GM12878 (cell line): ENCODE measurements at regions not wholly inside any gene's neighbourhood (a gene's known extent, or its start where the extent isn't known, plus 50 kb on each side); places are given as distances from the start of the nearest gene placed in this dataset.

Experiments
- ATAC-seq: fragments of 200-7000 bp; cut with Tn5 transposase; 3 replicates; pipeline ENCODE4 v1.9.1; 2020; ENCODE audit warnings: mild to moderate bottlenecking, moderate library complexity
- BruUV-seq: library from RNA; stranded (reverse); fragments of 400-500 nt; replicated peaks from 2 replicates; lab custom pipeline; 2021; lab: Mats Ljungman, UMichigan
- CTCF ChIA-PET: fragments of 300-600 bp; sonication (Branson Sonifier 250); formaldehyde crosslinking; extraction: SDS; loops from one replicate; lab custom pipeline; 2021; ENCODE audit warnings: inconsistent platforms; lab: Yijun Ruan, JAX
- POLR2A ChIA-PET: fragments of 350-600 bp; formaldehyde crosslinking; extraction: SDS; loops from one replicate; lab custom pipeline; 2021; ENCODE audit warnings: inconsistent platforms; lab: Charles Lee
- RAD21 ChIA-PET: fragments of 300-600 bp; sonication (Branson Sonifier 250); formaldehyde crosslinking; loops from one replicate; lab custom pipeline; 2023; ENCODE audit warnings: antibody characterized with exemption; ENCODE audit not compliant: unreplicated experiment; lab: Charles Lee
- SMC1A ChIA-PET: fragments of 300-600 bp; sonication (Branson Sonifier 250); formaldehyde crosslinking; loops from one replicate; lab custom pipeline; 2023; ENCODE audit not compliant: unreplicated experiment, uncharacterized antibody; lab: Charles Lee
- DNase-seq: peaks from one replicate; pipeline ENCODE4 v3.0.0-alpha.2; 2011; ENCODE audit warnings: low read depth, low spot score
- FAIRE-seq: peaks from 3 replicates; lab custom pipeline; 2011; peaks lifted over from hg19 to GRCh38; lab: Jason Lieb, UNC
- H2AFZ ChIP-seq: 2 replicates; pipeline ENCODE4 v1.6.0; 2011; ENCODE audit warnings: low read depth, low read length, control low read depth; ENCODE audit not compliant: control insufficient read depth
- H3K27ac ChIP-seq: 2 replicates; pipeline ENCODE4 v1.5.1; 2011; ENCODE audit warnings: control low read depth; ENCODE audit not compliant: control insufficient read depth, insufficient read depth
- H3K27me3 ChIP-seq, 2 experiments: replicated peaks in 1 of 2; 2 replicates each; pipeline versions ENCODE4 v1.6.0 to v1.6.1; 2011; ENCODE audit warnings: low read length in 1 of 2; ENCODE audit not compliant: control insufficient read depth in 2 of 2, insufficient read depth in 2 of 2
- H3K36me3 ChIP-seq, 2 experiments: 2 replicates each; pipeline ENCODE4 v1.5.1; 2011; ENCODE audit warnings: low read length in 1 of 2; ENCODE audit not compliant: control insufficient read depth in 2 of 2, insufficient read depth in 2 of 2
- H3K4me1 ChIP-seq: 2 replicates; pipeline ENCODE4 v1.6.1; 2011; ENCODE audit warnings: mild to moderate bottlenecking, low read length, moderate library complexity, mixed read lengths; ENCODE audit not compliant: control insufficient read depth, insufficient read depth
- H3K4me2 ChIP-seq: 2 replicates; pipeline ENCODE4 v1.6.0; 2011; ENCODE audit warnings: control low read depth; ENCODE audit not compliant: control insufficient read depth, insufficient read depth
- H3K4me3 ChIP-seq: fragments of 200-600 bp; sonication (generic); 2 replicates; pipeline ENCODE4 v1.5.1; 2016
- H3K79me2 ChIP-seq: 2 replicates; pipeline ENCODE4 v1.6.0; 2011; ENCODE audit warnings: low read length; ENCODE audit not compliant: control insufficient read depth, insufficient read depth
- H3K9ac ChIP-seq: 2 replicates; pipeline ENCODE4 v1.8.0; 2011; ENCODE audit warnings: low read length, control low read depth, mixed read lengths; ENCODE audit not compliant: control insufficient read depth, insufficient read depth
- H3K9me3 ChIP-seq: replicated peaks from 3 replicates; pipeline ENCODE4 v1.5.1; 2011; ENCODE audit warnings: mild to moderate bottlenecking, low read length; ENCODE audit not compliant: control insufficient read depth, insufficient read depth
- H4K20me1 ChIP-seq: 2 replicates; pipeline ENCODE4 v1.6.0; 2011; ENCODE audit not compliant: control insufficient read depth, insufficient read depth
- BACH1 ChIP-seq: fragments of 450-650 bp; IDR thresholded peaks from 2 replicates; pipeline ENCODE4 v1.6.1; 2017; ENCODE audit warnings: mild to moderate bottlenecking, borderline replicate concordance
- DPF2 ChIP-seq: fragments of 450-650 bp; IDR thresholded peaks from 2 replicates; pipeline ENCODE4 v1.6.1; 2017; ENCODE audit warnings: mild to moderate bottlenecking
- ESRRA ChIP-seq: IDR thresholded peaks from 2 replicates; pipeline ENCODE4 v1.6.1; 2012; ENCODE audit warnings: mild to moderate bottlenecking, low read length, improper control_type of control experiment
- KLF5 ChIP-seq: fragments of 450-650 bp; IDR thresholded peaks from 2 replicates; pipeline ENCODE4 v1.6.1; 2014; ENCODE audit warnings: mild to moderate bottlenecking; ENCODE audit not compliant: partially characterized antibody
- MTA2 ChIP-seq: fragments of 450-650 bp; IDR thresholded peaks from 2 replicates; pipeline ENCODE4 v1.6.1; 2016; ENCODE audit warnings: low read depth, mild to moderate bottlenecking, moderate library complexity
- NFXL1 ChIP-seq: fragments of 450-650 bp; IDR thresholded peaks from 2 replicates; pipeline ENCODE4 v1.6.1; 2017; ENCODE audit warnings: antibody characterized with exemption, mild to moderate bottlenecking, borderline replicate concordance
- PML ChIP-seq: IDR thresholded peaks from 2 replicates; pipeline ENCODE4 v1.6.1; 2012; ENCODE audit warnings: low read length, inconsistent platforms
- RAD51 ChIP-seq: fragments of 450-650 bp; IDR thresholded peaks from 2 replicates; pipeline ENCODE4 v1.6.1; 2016; ENCODE audit warnings: moderate library complexity, mild to moderate bottlenecking, inconsistent platforms
- SMAD5 ChIP-seq: IDR thresholded peaks from 2 replicates; pipeline ENCODE4 v1.6.1; 2016; ENCODE audit warnings: antibody characterized with exemption, low read depth
- SMARCA5 ChIP-seq: fragments of 450-650 bp; IDR thresholded peaks from 2 replicates; pipeline ENCODE4 v1.6.1; 2017; ENCODE audit warnings: mild to moderate bottlenecking
- STAT1 ChIP-seq: fragments of 450-650 bp; conservative IDR thresholded peaks from 2 replicates; pipeline ENCODE4 v1.6.1; 2014; ENCODE audit warnings: antibody characterized with exemption, mild to moderate bottlenecking
- TCF3 ChIP-seq: IDR thresholded peaks from 2 replicates; pipeline ENCODE4 v1.6.1; 2012; ENCODE audit warnings: low read depth, mild to moderate bottlenecking, low read length, borderline replicate concordance; ENCODE audit not compliant: insufficient read depth
- WGBS: methylation state at CpG from one replicate; pipeline ENCODE4 v1.1.6; 2016; ENCODE audit warnings: low lambda C conversion rate; ENCODE audit not compliant: insufficient replicate concordance, insufficient coverage; ENCODE audit errors: missing lambda C conversion rate; 5-methylcytosine and 5-hydroxymethylcytosine counted together
- in situ Hi-C: fragments of 300-500 bp; cut with MboI; formaldehyde crosslinking; loops from 9 replicates; pipeline ENCODE4 v1.14.3; 2018; ENCODE audit warnings: mixed read lengths
- intact Hi-C: fragments of 100-400 bp; cut with micrococcal nuclease; formaldehyde crosslinking; loops from one replicate; pipeline ENCODE4 v1.14.2; 2022; ENCODE audit not compliant: unreplicated experiment
- TF ChIP-seq, protein P1 (sequence below): IDR thresholded peaks from 2 replicates; pipeline ENCODE4 v1.6.1; 2012; ENCODE audit warnings: low read length, inconsistent platforms
- TF ChIP-seq, protein P2 (sequence below): IDR thresholded peaks from 2 replicates; pipeline ENCODE4 v1.6.1; 2011; ENCODE audit warnings: mild to moderate bottlenecking, low read depth, low read length, moderate library complexity; ENCODE audit not compliant: insufficient replicate concordance
- TF ChIP-seq, protein P3 (sequence below): fragments of 450-650 bp; IDR thresholded peaks from 2 replicates; pipeline ENCODE4 v1.6.1; 2017; ENCODE audit warnings: mild to moderate bottlenecking, low read depth, inconsistent platforms; ENCODE audit not compliant: poor library complexity, severe bottlenecking

DNA sequence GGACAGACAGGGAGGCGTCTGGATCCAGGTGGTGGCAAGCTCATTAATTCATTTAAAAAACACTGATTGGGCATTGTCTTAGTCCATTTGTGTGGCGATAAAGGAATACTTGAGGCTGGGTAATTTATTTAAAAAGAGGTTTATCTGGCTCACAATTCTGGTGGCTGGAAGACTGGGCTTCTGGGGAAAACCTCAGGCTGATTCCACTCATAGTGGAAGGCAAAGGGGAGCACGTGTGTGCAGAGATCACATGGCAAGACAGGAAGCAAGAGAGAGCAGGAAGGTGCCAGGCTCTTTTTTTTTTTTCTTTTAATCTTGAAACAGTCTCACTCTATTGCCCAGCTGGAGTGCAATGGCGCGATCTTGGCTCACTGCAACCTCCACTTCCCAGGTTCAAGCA is 100.2 kb upstream of the METTL14 start:
- ATAC-seq (no peak), DNase-seq (no peak), FAIRE-seq (no peak)
- WGBS: 72% methylated on average over 5 of the region's 5 CpGs
- Histone ChIP-seq H4K20me1 (no peaks in the 10 kb centered on the region), H3K79me2 (no peaks in the 10 kb centered on the region), H3K36me3 (no peaks in the 10 kb centered on the region), H3K27ac (no peak overlapping the region), H3K4me1 (no peaks in the 10 kb centered on the region), H2AFZ (peak overlapping the region; percentile 34; the same call in 1 of the 2 replicates), H3K9me3 (no peaks in the 10 kb centered on the region), H3K9ac (no peak overlapping the region), H3K4me2 (no peak overlapping the region), H3K4me3 (no peak overlapping the region), H3K27me3 (no peaks in the 10 kb centered on the region; a peak in 1 of 4 replicates)
- no peak for TF ChIP-seq PML
- TF ChIP-seq DPF2: no peak
- TF ChIP-seq TCF3: no peak
- TF ChIP-seq BACH1: no peak
- in situ Hi-C loops: loop anchor here (10.0 kb wide), 1 partner anchor 300 kb away; no protein-coding TSS in a partner anchor
- SMC1A ChIA-PET: no interaction called here
- POLR2A ChIA-PET: no interaction called here
- RAD21 ChIA-PET: no interaction called here
- CTCF ChIA-PET: no interaction called here
- intact Hi-C loops: no loop called here
- BruUV-seq: no TSS peak

DNA sequence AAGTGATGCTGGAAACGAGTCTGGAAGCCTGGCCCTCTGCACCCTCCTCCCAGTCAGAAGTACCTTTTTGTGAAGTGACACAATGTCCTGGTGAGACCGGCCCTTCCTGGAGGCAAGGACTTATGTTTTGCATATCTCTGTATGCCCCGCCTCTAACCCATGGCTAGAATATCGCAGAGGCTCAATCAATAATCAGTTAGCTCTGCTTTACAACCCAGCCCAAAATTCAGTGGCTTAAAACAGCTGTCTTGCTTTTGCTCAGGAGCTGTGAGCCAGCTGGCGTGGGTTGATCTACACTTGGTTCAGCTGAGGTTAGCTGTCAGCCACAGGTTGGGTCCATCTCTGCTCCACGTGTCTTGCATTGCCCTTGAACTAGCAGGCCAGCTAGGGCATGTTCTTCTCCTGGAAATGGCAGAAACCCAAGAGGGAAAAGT is 98.8 kb upstream of the METTL14 start:
- intact Hi-C loops: no loop called here
- H2AFZ ChIP-seq: no peak overlapping the region
- RAD21 ChIA-PET: no interaction called here
- SMC1A ChIA-PET: no interaction called here
- no peaks in the 10 kb centered on the region for H3K9me3 ChIP-seq
- no peaks in the 10 kb centered on the region for H3K79me2 ChIP-seq
- ATAC-seq (peak; percentile 9; the same call in 1 of the 3 replicates), DNase-seq (no peak), FAIRE-seq (no peak)
- H3K4me1 ChIP-seq: no peaks in the 10 kb centered on the region
- H3K4me3 ChIP-seq: no peak overlapping the region
- H3K4me2 ChIP-seq: no peak overlapping the region
- H3K36me3 ChIP-seq: no peaks in the 10 kb centered on the region
- H3K27ac ChIP-seq: no peak overlapping the region
- CTCF ChIA-PET: no interaction called here
- WGBS: 13% methylated on average over 6 of the region's 6 CpGs
- H3K9ac ChIP-seq: no peak overlapping the region
- no peaks in the 10 kb centered on the region for H4K20me1 ChIP-seq
- in situ Hi-C loops: loop anchor here (10.0 kb wide), 1 partner anchor 302 kb away; no protein-coding TSS in a partner anchor
- POLR2A ChIA-PET: no interaction called here
- H3K27me3 ChIP-seq: no peaks in the 10 kb centered on the region; a peak in 1 of 4 replicates
- BruUV-seq: no TSS peak
- TF ChIP-seq PML (no peak), SMAD5 (no peak), NFXL1 (no peak), STAT1 (no peak), TCF3 (no peak), KLF5 (no peak), RAD51 (no peak), MTA2 (no peak), SMARCA5 (no peak), ESRRA (no peak)
- TF ChIP-seq, protein P1, sequence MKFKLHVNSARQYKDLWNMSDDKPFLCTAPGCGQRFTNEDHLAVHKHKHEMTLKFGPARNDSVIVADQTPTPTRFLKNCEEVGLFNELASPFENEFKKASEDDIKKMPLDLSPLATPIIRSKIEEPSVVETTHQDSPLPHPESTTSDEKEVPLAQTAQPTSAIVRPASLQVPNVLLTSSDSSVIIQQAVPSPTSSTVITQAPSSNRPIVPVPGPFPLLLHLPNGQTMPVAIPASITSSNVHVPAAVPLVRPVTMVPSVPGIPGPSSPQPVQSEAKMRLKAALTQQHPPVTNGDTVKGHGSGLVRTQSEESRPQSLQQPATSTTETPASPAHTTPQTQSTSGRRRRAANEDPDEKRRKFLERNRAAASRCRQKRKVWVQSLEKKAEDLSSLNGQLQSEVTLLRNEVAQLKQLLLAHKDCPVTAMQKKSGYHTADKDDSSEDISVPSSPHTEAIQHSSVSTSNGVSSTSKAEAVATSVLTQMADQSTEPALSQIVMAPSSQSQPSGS: no peak
- TF ChIP-seq, protein P2, sequence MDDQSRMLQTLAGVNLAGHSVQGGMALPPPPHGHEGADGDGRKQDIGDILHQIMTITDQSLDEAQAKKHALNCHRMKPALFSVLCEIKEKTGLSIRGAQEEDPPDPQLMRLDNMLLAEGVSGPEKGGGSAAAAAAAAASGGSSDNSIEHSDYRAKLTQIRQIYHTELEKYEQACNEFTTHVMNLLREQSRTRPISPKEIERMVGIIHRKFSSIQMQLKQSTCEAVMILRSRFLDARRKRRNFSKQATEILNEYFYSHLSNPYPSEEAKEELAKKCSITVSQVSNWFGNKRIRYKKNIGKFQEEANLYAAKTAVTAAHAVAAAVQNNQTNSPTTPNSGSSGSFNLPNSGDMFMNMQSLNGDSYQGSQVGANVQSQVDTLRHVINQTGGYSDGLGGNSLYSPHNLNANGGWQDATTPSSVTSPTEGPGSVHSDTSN: no peak
- TF ChIP-seq, protein P3, sequence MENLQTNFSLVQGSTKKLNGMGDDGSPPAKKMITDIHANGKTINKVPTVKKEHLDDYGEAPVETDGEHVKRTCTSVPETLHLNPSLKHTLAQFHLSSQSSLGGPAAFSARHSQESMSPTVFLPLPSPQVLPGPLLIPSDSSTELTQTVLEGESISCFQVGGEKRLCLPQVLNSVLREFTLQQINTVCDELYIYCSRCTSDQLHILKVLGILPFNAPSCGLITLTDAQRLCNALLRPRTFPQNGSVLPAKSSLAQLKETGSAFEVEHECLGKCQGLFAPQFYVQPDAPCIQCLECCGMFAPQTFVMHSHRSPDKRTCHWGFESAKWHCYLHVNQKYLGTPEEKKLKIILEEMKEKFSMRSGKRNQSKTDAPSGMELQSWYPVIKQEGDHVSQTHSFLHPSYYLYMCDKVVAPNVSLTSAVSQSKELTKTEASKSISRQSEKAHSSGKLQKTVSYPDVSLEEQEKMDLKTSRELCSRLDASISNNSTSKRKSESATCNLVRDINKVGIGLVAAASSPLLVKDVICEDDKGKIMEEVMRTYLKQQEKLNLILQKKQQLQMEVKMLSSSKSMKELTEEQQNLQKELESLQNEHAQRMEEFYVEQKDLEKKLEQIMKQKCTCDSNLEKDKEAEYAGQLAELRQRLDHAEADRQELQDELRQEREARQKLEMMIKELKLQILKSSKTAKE: no peak
